Astrocyte (in vitro differentiated cells and primary cell): ENCODE measurements at regions not wholly inside any gene's neighbourhood (a gene's known extent, or its start where the extent isn't known, plus 50 kb on each side); places are given as distances from the start of the nearest gene placed in this dataset.

Experiments
- DNase-seq: peaks from one replicate; pipeline ENCODE4 v3.0.0-alpha.2; 2010; ENCODE audit warnings: low read depth
- FAIRE-seq: peaks from 2 replicates; lab custom pipeline; 2011; peaks lifted over from hg19 to GRCh38; lab: Jason Lieb, UNC
- H2AFZ ChIP-seq: 2 replicates; pipeline ENCODE4 v1.6.0; 2012; ENCODE audit warnings: low read depth, low read length, inconsistent platforms
- H3K27ac ChIP-seq: 2 replicates; pipeline ENCODE4 v1.5.1; 2011; ENCODE audit warnings: low read depth, low read length, inconsistent platforms
- H3K27me3 ChIP-seq: 2 replicates; pipeline ENCODE4 v1.6.0; 2011; ENCODE audit warnings: low read length, inconsistent platforms; ENCODE audit not compliant: insufficient read depth
- H3K36me3 ChIP-seq: 2 replicates; pipeline ENCODE4 v1.5.1; 2011; ENCODE audit warnings: low read length, inconsistent platforms; ENCODE audit not compliant: insufficient read depth
- H3K4me1 ChIP-seq: 2 replicates; pipeline ENCODE4 v1.5.1; 2011; ENCODE audit warnings: low read length, inconsistent platforms; ENCODE audit not compliant: insufficient read depth
- H3K4me2 ChIP-seq: 2 replicates; pipeline ENCODE4 v1.6.0; 2012; ENCODE audit warnings: low read length, inconsistent platforms
- H3K4me3 ChIP-seq: 2 replicates; pipeline ENCODE4 v1.5.1; 2011; ENCODE audit warnings: low read depth, mild to moderate bottlenecking, low read length, inconsistent platforms; ENCODE audit not compliant: insufficient read depth
- H3K79me2 ChIP-seq: 2 replicates; pipeline ENCODE4 v1.6.0; 2012; ENCODE audit warnings: mild to moderate bottlenecking, low read length, inconsistent platforms; ENCODE audit not compliant: insufficient read depth
- H3K9ac ChIP-seq: 2 replicates; pipeline ENCODE4 v1.6.0; 2012; ENCODE audit warnings: mild to moderate bottlenecking, low read length, inconsistent platforms
- H3K9me3 ChIP-seq: 2 replicates; pipeline ENCODE4 v1.5.1; 2012; ENCODE audit warnings: low read depth, mild to moderate bottlenecking, low read length, inconsistent platforms; ENCODE audit not compliant: insufficient read depth
- H4K20me1 ChIP-seq: 2 replicates; pipeline ENCODE4 v1.6.0; 2012; ENCODE audit warnings: low read length, inconsistent platforms; ENCODE audit not compliant: insufficient read depth
- H3K27ac Mint-ChIP-seq: one replicate; pipeline ENCODE4 v1.8.0; 2021; ENCODE audit warnings: mild to moderate bottlenecking, mixed read lengths; ENCODE audit not compliant: unreplicated experiment
- H3K27me3 Mint-ChIP-seq: one replicate; pipeline ENCODE4 v1.8.0; 2021; ENCODE audit warnings: low read depth, mixed read lengths; ENCODE audit not compliant: unreplicated experiment
- H3K36me3 Mint-ChIP-seq: one replicate; pipeline ENCODE4 v1.8.0; 2021; ENCODE audit warnings: low read depth, mixed read lengths; ENCODE audit not compliant: unreplicated experiment
- H3K4me1 Mint-ChIP-seq: one replicate; pipeline ENCODE4 v1.8.0; 2021; ENCODE audit warnings: low read depth, mixed read lengths; ENCODE audit not compliant: unreplicated experiment
- H3K4me3 Mint-ChIP-seq: one replicate; pipeline ENCODE4 v1.8.0; 2021; ENCODE audit warnings: mild to moderate bottlenecking, moderate library complexity, mixed read lengths; ENCODE audit not compliant: unreplicated experiment
- H3K9me3 Mint-ChIP-seq: one replicate; pipeline ENCODE4 v1.8.0; 2021; ENCODE audit warnings: mild to moderate bottlenecking, mixed read lengths; ENCODE audit not compliant: unreplicated experiment
- EZH2 ChIP-seq: IDR thresholded peaks from 2 replicates; pipeline ENCODE4 v1.6.1; 2012; ENCODE audit warnings: mild to moderate bottlenecking, low read length, inconsistent platforms; ENCODE audit not compliant: insufficient read depth
- TF ChIP-seq, protein P1 (sequence below): IDR thresholded peaks from 2 replicates; pipeline ENCODE4 v1.5.1; 2011; ENCODE audit warnings: low read depth, mild to moderate bottlenecking, inconsistent platforms, low read length, moderate library complexity; ENCODE audit not compliant: insufficient read depth

- H4K20me1 ChIP-seq = no peaks in the 10 kb centered on the region
- H3K27ac Mint-ChIP-seq = peak overlapping the region; percentile 66
- no peaks in the 10 kb centered on the region for H3K27me3 Mint-ChIP-seq
- no peaks in the 10 kb centered on the region for H3K79me2 ChIP-seq
- no peak for TF ChIP-seq EZH2
- TF ChIP-seq, protein P1, sequence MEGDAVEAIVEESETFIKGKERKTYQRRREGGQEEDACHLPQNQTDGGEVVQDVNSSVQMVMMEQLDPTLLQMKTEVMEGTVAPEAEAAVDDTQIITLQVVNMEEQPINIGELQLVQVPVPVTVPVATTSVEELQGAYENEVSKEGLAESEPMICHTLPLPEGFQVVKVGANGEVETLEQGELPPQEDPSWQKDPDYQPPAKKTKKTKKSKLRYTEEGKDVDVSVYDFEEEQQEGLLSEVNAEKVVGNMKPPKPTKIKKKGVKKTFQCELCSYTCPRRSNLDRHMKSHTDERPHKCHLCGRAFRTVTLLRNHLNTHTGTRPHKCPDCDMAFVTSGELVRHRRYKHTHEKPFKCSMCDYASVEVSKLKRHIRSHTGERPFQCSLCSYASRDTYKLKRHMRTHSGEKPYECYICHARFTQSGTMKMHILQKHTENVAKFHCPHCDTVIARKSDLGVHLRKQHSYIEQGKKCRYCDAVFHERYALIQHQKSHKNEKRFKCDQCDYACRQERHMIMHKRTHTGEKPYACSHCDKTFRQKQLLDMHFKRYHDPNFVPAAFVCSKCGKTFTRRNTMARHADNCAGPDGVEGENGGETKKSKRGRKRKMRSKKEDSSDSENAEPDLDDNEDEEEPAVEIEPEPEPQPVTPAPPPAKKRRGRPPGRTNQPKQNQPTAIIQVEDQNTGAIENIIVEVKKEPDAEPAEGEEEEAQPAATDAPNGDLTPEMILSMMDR = no peak
- H3K4me3 ChIP-seq = no peak overlapping the region
- peak overlapping the region; percentile 76 for H2AFZ ChIP-seq
- no peaks in the 10 kb centered on the region for H3K27me3 ChIP-seq
- no peaks in the 10 kb centered on the region for H3K9me3 Mint-ChIP-seq
- peaks cover 44% of the 10 kb centered on the region for H3K4me1 ChIP-seq
- peak overlapping the region; percentile 80 for H3K9ac ChIP-seq
- no peaks in the 10 kb centered on the region for H3K36me3 ChIP-seq
- no peak for FAIRE-seq
- H3K4me1 Mint-ChIP-seq = peaks cover 40% of the 10 kb centered on the region
- no peaks in the 10 kb centered on the region for H3K9me3 ChIP-seq
- H3K4me2 ChIP-seq = peak overlapping the region; percentile 76
- DNase-seq = peak; percentile 9
- peak overlapping the region; percentile 63 for H3K4me3 Mint-ChIP-seq
- H3K36me3 Mint-ChIP-seq = no peaks in the 10 kb centered on the region
- H3K27ac ChIP-seq = peak overlapping the region; percentile 74
These were observed 98.3 kb upstream of the MAML3 start for GRCh38 chr4:140252141-140252741.

DNA sequence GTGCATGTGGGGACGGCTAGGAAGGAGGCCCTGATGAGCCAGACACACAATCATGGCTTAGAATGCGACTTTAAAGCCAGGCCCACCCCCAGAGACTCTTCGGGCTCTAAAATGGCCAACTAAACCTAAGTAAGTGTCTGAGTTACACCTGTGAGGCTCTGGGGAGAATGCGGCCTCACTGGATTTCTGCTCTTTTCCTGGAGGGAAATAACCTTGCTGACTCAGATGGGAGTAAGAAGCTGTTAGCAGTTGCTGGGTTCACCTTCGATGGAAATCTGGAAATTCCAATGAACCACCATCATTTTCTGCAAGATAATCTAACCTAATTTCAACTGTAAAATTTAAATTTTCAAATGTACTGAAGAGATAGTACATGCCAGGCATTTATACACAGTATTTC, 97.6 kb upstream of the MAML3 start:
- Mint-ChIP-seq H3K27ac (no peak overlapping the region), H3K36me3 (no peaks in the 10 kb centered on the region), H3K27me3 (no peaks in the 10 kb centered on the region), H3K4me1 (peaks cover 34% of the 10 kb centered on the region), H3K4me3 (no peak overlapping the region), H3K9me3 (no peaks in the 10 kb centered on the region)
- H4K20me1 ChIP-seq = no peaks in the 10 kb centered on the region
- TF ChIP-seq EZH2 = no peak
- TF ChIP-seq, protein P1 = no peak
- no peaks in the 10 kb centered on the region for H3K79me2 ChIP-seq
- H3K9me3 ChIP-seq = no peaks in the 10 kb centered on the region
- no peaks in the 10 kb centered on the region for H3K36me3 ChIP-seq
- DNase-seq (no peak), FAIRE-seq (no peak)
- H3K4me3 ChIP-seq = no peak overlapping the region
- no peak overlapping the region for H3K9ac ChIP-seq
- H3K27ac ChIP-seq = no peak overlapping the region
- H2AFZ ChIP-seq = no peak overlapping the region
- peaks cover 37% of the 10 kb centered on the region for H3K4me1 ChIP-seq
- no peak overlapping the region for H3K4me2 ChIP-seq
- no peaks in the 10 kb centered on the region for H3K27me3 ChIP-seq

DNA sequence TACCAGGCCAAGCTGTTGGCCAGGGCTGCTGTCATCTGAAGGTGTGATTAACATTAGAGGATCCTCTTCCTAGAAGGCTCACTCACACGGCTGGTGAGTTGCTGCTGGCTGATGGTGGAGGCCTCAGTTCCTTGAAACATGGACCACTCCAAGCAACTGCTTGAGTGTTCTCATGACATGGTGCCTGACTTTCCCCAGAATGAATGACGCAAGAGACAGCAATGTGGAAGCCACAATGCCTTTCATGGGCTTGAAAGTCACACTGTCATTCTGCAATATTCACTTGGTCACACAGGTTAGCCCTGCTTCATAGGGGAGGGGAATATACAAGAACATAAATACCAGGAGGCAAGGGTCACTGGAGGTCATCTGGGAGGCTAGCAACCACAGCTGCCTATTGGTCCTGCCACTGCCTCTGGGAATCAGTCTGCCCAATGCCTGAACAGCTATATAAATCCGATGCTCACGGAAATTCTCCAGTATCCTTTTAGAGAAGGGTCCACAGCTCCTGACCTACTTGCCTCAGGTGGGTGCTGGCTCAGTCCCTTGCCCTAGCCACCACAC, 97.1 kb upstream of the MAML3 start:
- Mint-ChIP-seq H3K4me1 (peaks cover 29% of the 10 kb centered on the region), H3K36me3 (no peaks in the 10 kb centered on the region), H3K27me3 (no peaks in the 10 kb centered on the region), H3K4me3 (no peak overlapping the region), H3K27ac (peak overlapping the region; percentile 41), H3K9me3 (no peaks in the 10 kb centered on the region)
- Histone ChIP-seq H2AFZ (no peak overlapping the region), H3K4me1 (peaks cover 32% of the 10 kb centered on the region), H3K4me2 (no peak overlapping the region), H3K27ac (no peak overlapping the region), H3K27me3 (no peaks in the 10 kb centered on the region), H3K79me2 (no peaks in the 10 kb centered on the region), H3K9ac (no peak overlapping the region), H3K4me3 (no peak overlapping the region), H3K9me3 (no peaks in the 10 kb centered on the region), H4K20me1 (no peaks in the 10 kb centered on the region), H3K36me3 (no peaks in the 10 kb centered on the region)
- DNase-seq = no peak
- no peak for FAIRE-seq
- TF ChIP-seq, protein P1 = no peak
- no peak for TF ChIP-seq EZH2
